IMR-90 (cell line): ENCODE measurements at regions not wholly inside any gene's neighbourhood (a gene's known extent, or its start where the extent isn't known, plus 50 kb on each side); places are given as distances from the start of the nearest gene placed in this dataset.

Experiments used
- ATAC-seq: fragments of 200-7000 bp; cut with Tn5 transposase; 2 replicates; pipeline ENCODE4 v1.9.1; 2020; ENCODE audit warnings: low read depth, mild to moderate bottlenecking, moderate library complexity
- BruUV-seq: library from RNA; stranded (reverse); fragments of 400-500 nt; replicated peaks from 2 replicates; lab custom pipeline; 2021; lab: Mats Ljungman, UMichigan
- CTCF ChIA-PET: fragments of 300-600 bp; formaldehyde crosslinking; extraction: SDS; loops from one replicate; lab custom pipeline; 2021; ENCODE audit warnings: antibody characterized with exemption; lab: Yijun Ruan, JAX
- POLR2A ChIA-PET: fragments of 300-600 bp; sonication (Branson Sonifier 250); formaldehyde crosslinking; loops from one replicate; lab custom pipeline; 2022; ENCODE audit warnings: antibody characterized with exemption; ENCODE audit not compliant: unreplicated experiment; lab: Charles Lee
- DNase-seq: peaks from one replicate; pipeline ENCODE4 v3.0.0; 2013
- H2AFZ ChIP-seq: replicated peaks from 2 replicates; pipeline ENCODE3; 2013; ENCODE audit warnings: low read length, mild to moderate bottlenecking; ENCODE audit not compliant: poor library complexity
- H2AK5ac ChIP-seq: 2 replicates; pipeline ENCODE4 v1.6.1; 2013; ENCODE audit warnings: low read depth, low read length, inconsistent platforms
- H2AK9ac ChIP-seq: replicated peaks from 2 replicates; pipeline ENCODE3; 2013; ENCODE audit warnings: mild to moderate bottlenecking, low read depth, low read length, moderate library complexity; ENCODE audit not compliant: poor library complexity
- H2BK120ac ChIP-seq: 2 replicates; pipeline ENCODE4 v1.6.1; 2013; ENCODE audit warnings: low read depth, low read length, inconsistent platforms
- H2BK15ac ChIP-seq: 3 replicates; pipeline ENCODE4 v1.6.1; 2013; ENCODE audit warnings: low read depth, low read length, inconsistent platforms
- H2BK20ac ChIP-seq: 2 replicates; pipeline ENCODE4 v1.6.1; 2013; ENCODE audit warnings: low read depth, mild to moderate bottlenecking, inconsistent platforms, low read length, moderate library complexity
- H2BK5ac ChIP-seq: 2 replicates; pipeline ENCODE4 v1.6.1; 2013; ENCODE audit warnings: mild to moderate bottlenecking, low read depth, low read length, inconsistent platforms; ENCODE audit not compliant: poor library complexity, severe bottlenecking
- H3K14ac ChIP-seq: replicated peaks from 2 replicates; pipeline ENCODE4 v1.6.1; 2013; ENCODE audit warnings: low read depth, low read length, inconsistent platforms
- H3K18ac ChIP-seq: 2 replicates; pipeline ENCODE4 v1.6.1; 2013; ENCODE audit warnings: low read depth, low read length, control low read depth
- H3K23ac ChIP-seq: 2 replicates; pipeline ENCODE4 v1.6.1; 2013; ENCODE audit warnings: low read depth, low read length, inconsistent platforms
- H3K27ac ChIP-seq: 2 replicates; pipeline ENCODE4 v1.5.1; 2013; ENCODE audit warnings: mild to moderate bottlenecking, control low read depth, low read length; ENCODE audit not compliant: insufficient read depth
- H3K27me3 ChIP-seq: 2 replicates; pipeline ENCODE4 v1.6.1; 2013; ENCODE audit warnings: low read length; ENCODE audit not compliant: control insufficient read depth, insufficient read depth
- H3K36me3 ChIP-seq: 2 replicates; pipeline ENCODE4 v1.6.1; 2013; ENCODE audit warnings: low read length, mixed read lengths; ENCODE audit not compliant: control insufficient read depth, insufficient read depth
- H3K4ac ChIP-seq: 2 replicates; pipeline ENCODE4 v1.6.1; 2013; ENCODE audit warnings: low read depth, low read length, inconsistent platforms
- H3K4me1 ChIP-seq: 2 replicates; pipeline ENCODE4 v1.6.1; 2013; ENCODE audit warnings: low read length, mixed read lengths; ENCODE audit not compliant: control insufficient read depth, insufficient read depth
- H3K4me2 ChIP-seq: 2 replicates; pipeline ENCODE4 v1.6.1; 2013; ENCODE audit warnings: low read depth, mild to moderate bottlenecking, control low read depth, low read length, moderate library complexity
- H3K4me3 ChIP-seq: 2 replicates; pipeline ENCODE4 v1.5.1; 2013; ENCODE audit warnings: low read depth, mild to moderate bottlenecking, control low read depth, low read length, moderate library complexity; ENCODE audit not compliant: insufficient read depth
- H3K56ac ChIP-seq: 2 replicates; pipeline ENCODE4 v1.6.1; 2013; ENCODE audit warnings: low read length, inconsistent platforms; ENCODE audit not compliant: insufficient read depth; ENCODE audit errors: extremely low read depth
- H3K79me1 ChIP-seq, 2 experiments: 2 replicates each; pipeline ENCODE4 v1.6.1; 2013; ENCODE audit warnings: low read length in 2 of 2, inconsistent platforms in 1 of 2, low read depth in 1 of 2
- H3K9ac ChIP-seq: 2 replicates; pipeline ENCODE4 v1.6.1; 2013; ENCODE audit warnings: low read depth, low read length, control low read depth
- H3K9me1 ChIP-seq: 2 replicates; pipeline ENCODE4 v1.6.1; 2013; ENCODE audit warnings: low read length, inconsistent platforms; ENCODE audit not compliant: insufficient read depth
- H3K9me3 ChIP-seq: 2 replicates; pipeline ENCODE4 v1.6.1; 2013; ENCODE audit warnings: low read length; ENCODE audit not compliant: control insufficient read depth, insufficient read depth
- H4K20me1 ChIP-seq: 2 replicates; pipeline ENCODE4 v1.6.1; 2013; ENCODE audit warnings: low read length, inconsistent platforms; ENCODE audit not compliant: insufficient read depth
- H4K5ac ChIP-seq: 2 replicates; pipeline ENCODE4 v1.6.1; 2013; ENCODE audit warnings: mild to moderate bottlenecking, low read depth, low read length, control low read depth
- H4K8ac ChIP-seq, 2 experiments: 2 replicates each; pipeline ENCODE4 v1.6.1; 2013; ENCODE audit warnings: low read depth in 2 of 2, low read length in 2 of 2, control low read depth in 1 of 2, inconsistent platforms in 1 of 2
- H4K91ac ChIP-seq: 2 replicates; pipeline ENCODE4 v1.6.1; 2013; ENCODE audit warnings: low read depth, low read length, inconsistent platforms; ENCODE audit not compliant: insufficient read depth
- BHLHE40 ChIP-seq: fragments of 150-350 bp; IDR thresholded peaks from 2 replicates; pipeline ENCODE4 v1.6.1; 2016; ENCODE audit warnings: mild to moderate bottlenecking, low read depth, low read length
- CEBPB ChIP-seq: IDR thresholded peaks from 2 replicates; pipeline ENCODE4 v1.6.1; 2012; ENCODE audit warnings: low read depth, low read length, improper control_type of control experiment
- CHD1 ChIP-seq: IDR thresholded peaks from 2 replicates; pipeline ENCODE4 v1.6.1; 2012; ENCODE audit warnings: low read depth, low read length, improper control_type of control experiment
- ELK1 ChIP-seq: fragments of 150-350 bp; IDR thresholded peaks from 2 replicates; pipeline ENCODE4 v1.6.1; 2016; ENCODE audit warnings: low read depth, mild to moderate bottlenecking, low read length, moderate library complexity, borderline replicate concordance
- FOS ChIP-seq: fragments of 150-350 bp; IDR thresholded peaks from 2 replicates; pipeline ENCODE4 v1.6.1; 2016; ENCODE audit warnings: low read depth, low read length
- MAFK ChIP-seq: IDR thresholded peaks from 2 replicates; pipeline ENCODE4 v1.6.1; 2012; ENCODE audit warnings: low read depth, low read length, improper control_type of control experiment
- MAZ ChIP-seq: IDR thresholded peaks from 2 replicates; pipeline ENCODE4 v1.6.1; 2012; ENCODE audit warnings: low read depth, mild to moderate bottlenecking, low read length, improper control_type of control experiment, moderate library complexity, borderline replicate concordance
- MXI1 ChIP-seq: IDR thresholded peaks from 2 replicates; pipeline ENCODE4 v1.6.1; 2012; ENCODE audit warnings: low read depth, mild to moderate bottlenecking, low read length, moderate library complexity, borderline replicate concordance
- NFE2L2 ChIP-seq: fragments of 150-350 bp; IDR thresholded peaks from 2 replicates; pipeline ENCODE4 v1.6.1; 2016; ENCODE audit warnings: low read depth, mild to moderate bottlenecking, low read length
- POLR2A ChIP-seq: IDR thresholded peaks from 2 replicates; pipeline ENCODE4 v1.6.1; 2012; ENCODE audit warnings: mild to moderate bottlenecking, low read depth, low read length
- RAD21 ChIP-seq: IDR thresholded peaks from 2 replicates; pipeline ENCODE4 v1.6.1; 2012; ENCODE audit warnings: low read length, improper control_type of control experiment
- RCOR1 ChIP-seq: IDR thresholded peaks from 2 replicates; pipeline ENCODE4 v1.6.1; 2012; ENCODE audit warnings: mild to moderate bottlenecking, low read length, improper control_type of control experiment; ENCODE audit not compliant: insufficient replicate concordance
- RFX5 ChIP-seq: IDR thresholded peaks from 2 replicates; pipeline ENCODE4 v1.8.0; 2012; ENCODE audit warnings: low read depth, mild to moderate bottlenecking, low read length, moderate library complexity
- SMC3 ChIP-seq: fragments of 150-350 bp; IDR thresholded peaks from 2 replicates; pipeline ENCODE4 v1.6.1; 2016; ENCODE audit warnings: low read depth, mild to moderate bottlenecking, antibody characterized with exemption, low read length, moderate library complexity
- USF2 ChIP-seq: fragments of 150-350 bp; IDR thresholded peaks from 2 replicates; pipeline ENCODE4 v1.6.1; 2017; ENCODE audit warnings: mild to moderate bottlenecking, antibody characterized with exemption, low read length, low read depth
- WGBS, 2 experiments: methylation state at CpG; one replicate each; pipeline versions ENCODE4 v1.1.5 to v1.1.7; 2013; ENCODE audit warnings: missing lambda C conversion rate in 2 of 2; ENCODE audit not compliant: insufficient read length in 1 of 2; ENCODE audit errors: extremely low coverage in 2 of 2; 5-methylcytosine and 5-hydroxymethylcytosine counted together
- dilution Hi-C: fragments of 300-500 bp; cut with HindIII; formaldehyde crosslinking; loops from one replicate; pipeline ENCODE4 v1.14.3; 2018; ENCODE audit warnings: low sequenced_read_pairs; ENCODE audit not compliant: unreplicated experiment
- in situ Hi-C: fragments of 300-500 bp; cut with MboI; formaldehyde crosslinking; loops from 3 replicates; pipeline ENCODE4 v1.14.3; 2019; ENCODE audit warnings: low sequenced_read_pairs, inconsistent platforms, mixed read lengths
- intact Hi-C: fragments of 100-400 bp; cut with micrococcal nuclease; formaldehyde crosslinking; loops from 2 replicates; pipeline ENCODE4 v1.10.0; 2022
- TF ChIP-seq, protein P1 (sequence below): conservative IDR thresholded peaks from 2 replicates; pipeline ENCODE4 v1.5.1; 2012; ENCODE audit warnings: mild to moderate bottlenecking, low read depth, low read length, improper control_type of control experiment

DNA sequence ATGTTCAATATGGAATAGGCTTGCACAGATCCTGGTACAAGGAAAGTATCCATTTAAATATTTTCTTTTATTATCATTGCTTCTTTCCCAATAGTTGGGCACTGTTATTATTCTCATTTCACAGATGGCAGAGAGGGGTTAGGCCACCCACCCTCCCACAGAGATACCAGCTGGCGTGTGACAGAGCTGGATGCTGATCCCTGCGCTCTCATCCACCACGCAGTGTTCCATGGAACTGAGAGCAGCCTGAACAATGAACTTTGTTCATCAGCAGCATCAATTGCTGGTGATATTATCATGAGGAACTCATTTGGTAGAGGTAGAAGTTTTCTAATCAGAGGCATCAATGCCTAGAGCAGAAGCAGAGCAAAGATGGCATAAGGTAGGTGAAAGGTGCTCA, 227.9 kb downstream of the ESM1 start:
- BruUV-seq: no TSS peak
- H2AFZ ChIP-seq: no peak overlapping the region
- no peak for DNase-seq
- peak overlapping the region; percentile 86 for H2BK20ac ChIP-seq
- WGBS, 2 experiments: no CpG with 5 or more reads among the region's 3 CpGs
- H2BK120ac ChIP-seq: peak overlapping the region; percentile 99
- H3K4ac ChIP-seq: peak overlapping the region; percentile 98
- POLR2A ChIA-PET: interaction anchor here (0.9 kb wide), 1 partner anchor 24 kb away, joined by 4 read pairs; no protein-coding TSS in a partner anchor
- in situ Hi-C loops (loop anchor here (5.0 kb wide), 1 partner anchor 85 kb away; no protein-coding TSS in a partner anchor), dilution Hi-C loops (no loop called here), intact Hi-C loops (loop anchor here (5.0 kb wide), 2 partner anchors 45 to 55 kb away; no protein-coding TSS in a partner anchor)
- H2AK5ac ChIP-seq: peak overlapping the region; percentile 88
- peak overlapping the region; percentile 76 for H4K91ac ChIP-seq
- H3K14ac ChIP-seq: peak overlapping the region; percentile 96
- peak overlapping the region; percentile 73 for H2BK15ac ChIP-seq
- peak overlapping the region; percentile 68; the same call in 1 of the 2 replicates for H3K56ac ChIP-seq
- no peak for ATAC-seq
- no peak overlapping the region for H3K4me3 ChIP-seq
- H4K5ac ChIP-seq: peak overlapping the region; percentile 90
- peak overlapping the region; percentile 80 for H2BK5ac ChIP-seq
- peak overlapping the region; percentile 91 for H3K18ac ChIP-seq
- peak overlapping the region; percentile 94 for H3K23ac ChIP-seq
- no peak overlapping the region for H3K9ac ChIP-seq
- no peak overlapping the region for H2AK9ac ChIP-seq
- H3K9me3 ChIP-seq: no peaks in the 10 kb centered on the region
- peaks cover 0 to 42% of the 10 kb centered on the region in 2 experiments; a peak in 2 of 4 replicates for H3K79me1 ChIP-seq
- H3K4me2 ChIP-seq: no peak overlapping the region; the same call in 1 of the 2 replicates
- H3K4me1 ChIP-seq: peaks cover 39% of the 10 kb centered on the region
- peaks cover 28% of the 10 kb centered on the region for H3K9me1 ChIP-seq
- TF ChIP-seq POLR2A: no peak
- no peak for TF ChIP-seq SMC3
- TF ChIP-seq BHLHE40: no peak
- no peak for TF ChIP-seq MAFK
- TF ChIP-seq USF2: no peak
- TF ChIP-seq, protein P1, sequence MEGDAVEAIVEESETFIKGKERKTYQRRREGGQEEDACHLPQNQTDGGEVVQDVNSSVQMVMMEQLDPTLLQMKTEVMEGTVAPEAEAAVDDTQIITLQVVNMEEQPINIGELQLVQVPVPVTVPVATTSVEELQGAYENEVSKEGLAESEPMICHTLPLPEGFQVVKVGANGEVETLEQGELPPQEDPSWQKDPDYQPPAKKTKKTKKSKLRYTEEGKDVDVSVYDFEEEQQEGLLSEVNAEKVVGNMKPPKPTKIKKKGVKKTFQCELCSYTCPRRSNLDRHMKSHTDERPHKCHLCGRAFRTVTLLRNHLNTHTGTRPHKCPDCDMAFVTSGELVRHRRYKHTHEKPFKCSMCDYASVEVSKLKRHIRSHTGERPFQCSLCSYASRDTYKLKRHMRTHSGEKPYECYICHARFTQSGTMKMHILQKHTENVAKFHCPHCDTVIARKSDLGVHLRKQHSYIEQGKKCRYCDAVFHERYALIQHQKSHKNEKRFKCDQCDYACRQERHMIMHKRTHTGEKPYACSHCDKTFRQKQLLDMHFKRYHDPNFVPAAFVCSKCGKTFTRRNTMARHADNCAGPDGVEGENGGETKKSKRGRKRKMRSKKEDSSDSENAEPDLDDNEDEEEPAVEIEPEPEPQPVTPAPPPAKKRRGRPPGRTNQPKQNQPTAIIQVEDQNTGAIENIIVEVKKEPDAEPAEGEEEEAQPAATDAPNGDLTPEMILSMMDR: no peak
- TF ChIP-seq RCOR1: no peak
- no peak for TF ChIP-seq RFX5
- no peak for TF ChIP-seq FOS
- TF ChIP-seq ELK1: no peak
- TF ChIP-seq MAZ: no peak
- no peak for TF ChIP-seq RAD21
- no peak for TF ChIP-seq CHD1
- TF ChIP-seq NFE2L2: no peak
- TF ChIP-seq CEBPB: no peak
- TF ChIP-seq MXI1: no peak
- H3K36me3 ChIP-seq: no peaks in the 10 kb centered on the region
- CTCF ChIA-PET: no interaction called here
- H4K20me1 ChIP-seq: no peaks in the 10 kb centered on the region
- H4K8ac ChIP-seq: peak overlapping the region; percentile 64 to 94
- H3K27ac ChIP-seq: peak overlapping the region; percentile 59
- H3K27me3 ChIP-seq: no peaks in the 10 kb centered on the region
